PC-9 (cell line): ENCODE measurements at regions not wholly inside any gene's neighbourhood (a gene's known extent, or its start where the extent isn't known, plus 50 kb on each side); places are given as distances from the start of the nearest gene placed in this dataset.

ENCODE experiments used
- BruUV-seq: library from RNA; stranded (reverse); fragments of 400-500 nt; replicated peaks from 2 replicates; lab custom pipeline; 2021; lab: Mats Ljungman, UMichigan
- CTCF ChIA-PET: fragments of 300-600 bp; sonication (Branson Sonifier 250); formaldehyde crosslinking; loops from one replicate; lab custom pipeline; 2022; ENCODE audit warnings: antibody characterized with exemption; lab: Charles Lee
- POLR2A ChIA-PET: fragments of 300-600 bp; sonication (Branson Sonifier 250); formaldehyde crosslinking; loops from one replicate; lab custom pipeline; 2022; ENCODE audit warnings: antibody characterized with exemption; ENCODE audit not compliant: unreplicated experiment; lab: Charles Lee
- DNase-seq, 2 experiments: peaks; one replicate each; pipeline versions ENCODE4 v3.0.0 to v3.0.0-alpha.2; 2015 to 2022; ENCODE audit warnings: mixed read lengths in 1 of 2
- H2AFZ ChIP-seq: fragments of 200-600 bp; sonication (generic); 2 replicates; pipeline ENCODE4 v1.8.1; 2017; ENCODE audit warnings: antibody characterized with exemption
- H3F3A ChIP-seq: fragments of 200-600 bp; sonication (generic); 2 replicates; pipeline ENCODE4 v1.8.1; 2017; ENCODE audit warnings: antibody characterized with exemption, mild to moderate bottlenecking, low read depth; ENCODE audit not compliant: insufficient read depth
- H3K27ac ChIP-seq: fragments of 200-600 bp; sonication (generic); 2 replicates; pipeline ENCODE4 v1.6.1; 2016; ENCODE audit warnings: mixed run types
- H3K27me3 ChIP-seq: fragments of 200-600 bp; sonication (generic); 2 replicates; pipeline ENCODE4 v1.6.1; 2016; ENCODE audit warnings: low read depth, mixed run types; ENCODE audit not compliant: insufficient read depth
- H3K36me3 ChIP-seq: fragments of 200-600 bp; sonication (generic); 2 replicates; pipeline ENCODE4 v1.6.1; 2016; ENCODE audit warnings: low read depth, mixed run types
- H3K4me1 ChIP-seq: fragments of 200-600 bp; sonication (generic); replicated peaks from 2 replicates; pipeline ENCODE4 v1.6.1; 2016; ENCODE audit warnings: mixed run types; ENCODE audit not compliant: insufficient read depth
- H3K4me2 ChIP-seq: fragments of 200-600 bp; sonication (generic); 2 replicates; pipeline ENCODE4 v1.6.1; 2017; ENCODE audit warnings: mixed run types
- H3K4me3 ChIP-seq: fragments of 200-600 bp; sonication (generic); 2 replicates; pipeline ENCODE4 v1.6.1; 2016; ENCODE audit warnings: mixed run types
- H3K79me2 ChIP-seq: fragments of 200-600 bp; sonication (generic); 2 replicates; pipeline ENCODE4 v1.6.1; 2017; ENCODE audit warnings: low read depth, mixed run types
- H3K9me2 ChIP-seq: fragments of 200-600 bp; sonication (generic); 2 replicates; pipeline ENCODE4 v1.8.1; 2017; ENCODE audit warnings: mild to moderate bottlenecking; ENCODE audit not compliant: insufficient read depth
- H3K9me3 ChIP-seq: fragments of 200-600 bp; sonication (generic); 2 replicates; pipeline ENCODE4 v1.8.1; 2016; ENCODE audit warnings: low read depth; ENCODE audit not compliant: insufficient read depth
- H4K20me1 ChIP-seq: fragments of 200-600 bp; sonication (generic); 2 replicates; pipeline ENCODE4 v1.8.1; 2017; ENCODE audit not compliant: insufficient read depth
- CTCF ChIP-seq: fragments of 200-600 bp; sonication (generic); conservative IDR thresholded peaks from 2 replicates; pipeline ENCODE4 v1.6.1; 2017; ENCODE audit warnings: mixed run types, antibody characterized with exemption, mild to moderate bottlenecking, moderate library complexity
- EZH2 ChIP-seq: fragments of 200-600 bp; sonication (generic); IDR thresholded peaks from 2 replicates; pipeline ENCODE4 v1.8.0; 2017; ENCODE audit warnings: antibody characterized with exemption, low read depth
- intact Hi-C: fragments of 100-400 bp; cut with micrococcal nuclease; formaldehyde crosslinking; loops from one replicate; pipeline ENCODE4 v1.10.0; 2022; ENCODE audit not compliant: unreplicated experiment

- no peak overlapping the region for H3K4me3 ChIP-seq
- H3K4me1 ChIP-seq = peaks cover 19% of the 10 kb centered on the region
- H4K20me1 ChIP-seq = no peaks in the 10 kb centered on the region
- ChIA-PET POLR2A (no interaction called here), CTCF (no interaction called here)
- TF ChIP-seq EZH2 (no peak), CTCF (no peak)
- no peak for DNase-seq
- no peaks in the 10 kb centered on the region; the same call in 1 of the 2 replicates for H3K9me2 ChIP-seq
- no peaks in the 10 kb centered on the region for H3K9me3 ChIP-seq
- no peaks in the 10 kb centered on the region for H3K79me2 ChIP-seq
- peaks cover 21% of the 10 kb centered on the region for H3F3A ChIP-seq
- no TSS peak for BruUV-seq
- no peaks in the 10 kb centered on the region for H3K36me3 ChIP-seq
- 0 out of 2 replicates have a peak overlapping the region, but pooled peaks have one; percentile 41 for H2AFZ ChIP-seq
- no peaks in the 10 kb centered on the region for H3K27me3 ChIP-seq
- no peak overlapping the region for H3K4me2 ChIP-seq
- intact Hi-C loops = no loop called here
- no peak overlapping the region for H3K27ac ChIP-seq
Measured at GRCh38 chr18:73900106-73900835, 247.4 kb downstream of the FBXO15 start.

GRCh38 chr18:73897517-73897916, 250.1 kb downstream of the FBXO15 start:
- H3K36me3 ChIP-seq = no peaks in the 10 kb centered on the region
- H3K9me3 ChIP-seq = 0 out of 2 replicates have a peak, but pooled peaks cover 4% of the 10 kb centered on the region
- H3K79me2 ChIP-seq = no peaks in the 10 kb centered on the region
- peaks cover 46% of the 10 kb centered on the region for H3F3A ChIP-seq
- POLR2A ChIA-PET = no interaction called here
- DNase-seq = no peak
- no peaks in the 10 kb centered on the region for H3K27me3 ChIP-seq
- peaks cover 42% of the 10 kb centered on the region for H3K4me1 ChIP-seq
- intact Hi-C loops = no loop called here
- H3K4me3 ChIP-seq = no peak overlapping the region
- no peaks in the 10 kb centered on the region for H4K20me1 ChIP-seq
- no peak for TF ChIP-seq CTCF
- no peak for TF ChIP-seq EZH2
- no peak overlapping the region for H2AFZ ChIP-seq
- H3K4me2 ChIP-seq = no peak overlapping the region
- no peak overlapping the region for H3K27ac ChIP-seq
- BruUV-seq = no TSS peak
- H3K9me2 ChIP-seq = no peaks in the 10 kb centered on the region
- CTCF ChIA-PET = no interaction called here

- no TSS peak for BruUV-seq
- Histone ChIP-seq H3K4me2 (peak overlapping the region; percentile 68), H4K20me1 (no peaks in the 10 kb centered on the region), H3K36me3 (no peaks in the 10 kb centered on the region), H3K27ac (peak overlapping the region; percentile 92), H3K4me1 (peaks cover 42% of the 10 kb centered on the region), H3K4me3 (no peak overlapping the region), H3K27me3 (no peaks in the 10 kb centered on the region), H3F3A (peaks cover 46% of the 10 kb centered on the region), H2AFZ (peak overlapping the region; percentile 63; the same call in 1 of the 2 replicates), H3K9me3 (0 out of 2 replicates have a peak, but pooled peaks cover 4% of the 10 kb centered on the region), H3K79me2 (no peaks in the 10 kb centered on the region), H3K9me2 (no peaks in the 10 kb centered on the region)
- ChIA-PET CTCF (no interaction called here), POLR2A (no interaction called here)
- intact Hi-C loops = no loop called here
- no peak for DNase-seq
- TF ChIP-seq EZH2 (no peak), CTCF (no peak)
Measured at GRCh38 chr18:73896685-73897084, 250.9 kb downstream of the FBXO15 start.
